Prostate gland (tissue), 2 donors: ENCODE measurements at regions not wholly inside any gene's neighbourhood (a gene's known extent, or its start where the extent isn't known, plus 50 kb on each side); places are given as distances from the start of the nearest gene placed in this dataset.

ENCODE experiments used
- DNase-seq: peaks from one replicate; pipeline ENCODE4 v3.0.0-alpha.2; 2019; ENCODE audit warnings: low spot score
- H3K27ac ChIP-seq, 2 donors: fragments of 200-600 bp; sonication (generic); 2 replicates each; pipeline ENCODE4 v1.5.1; 2017 to 2019
- H3K27me3 ChIP-seq: fragments of 200-600 bp; sonication (generic); replicated peaks from 2 replicates; pipeline ENCODE4 v1.5.1; 2019; ENCODE audit not compliant: insufficient read depth
- H3K36me3 ChIP-seq, 2 donors: fragments of 200-600 bp; sonication (generic); 1 replicate in 1 of 2; 2 replicates in 1 of 2; pipeline versions ENCODE4 v1.5.1 to v1.8.1; 2017 to 2019
- H3K4me1 ChIP-seq: fragments of 200-600 bp; sonication (generic); replicated peaks from 2 replicates; pipeline ENCODE4 v1.5.1; 2019
- H3K4me3 ChIP-seq, 2 donors: fragments of 200-600 bp; sonication (generic); 2 replicates each; pipeline ENCODE4 v1.5.1; 2017 to 2019
- H3K9me3 ChIP-seq: fragments of 200-600 bp; sonication (generic); 2 replicates; pipeline ENCODE4 v1.5.1; 2017
- POLR2A ChIP-seq: fragments of 450-650 bp; IDR thresholded peaks from one replicate; pipeline ENCODE4 v1.6.1; 2016; ENCODE audit warnings: antibody characterized with exemption, mild to moderate bottlenecking
- POLR2AphosphoS5 ChIP-seq: sonication (generic); formaldehyde crosslinking; IDR thresholded peaks from one replicate; pipeline ENCODE4 v1.6.1; 2017; ENCODE audit warnings: antibody characterized with exemption
- WGBS: methylation state at CpG from one replicate; pipeline ENCODE4 v1.1.5; 2018; 5-methylcytosine and 5-hydroxymethylcytosine counted together
- intact Hi-C: fragments of 100-400 bp; cut with DNase I; formaldehyde crosslinking; loops from one replicate; pipeline ENCODE4 v1.14.2; 2022
- TF ChIP-seq, protein P1 (sequence below), 4 experiments: fragments of 200-600 bp in 2 of 4; fragments of 450-650 bp in 2 of 4; sonication (generic) in 2 of 4; IDR thresholded peaks; 1 replicate in 3 of 4; 2 replicates in 1 of 4; pipeline ENCODE4 v1.5.1; 2016 to 2019; ENCODE audit warnings: antibody characterized with exemption in 4 of 4, mild to moderate bottlenecking in 2 of 4, moderate library complexity in 2 of 4

DNA sequence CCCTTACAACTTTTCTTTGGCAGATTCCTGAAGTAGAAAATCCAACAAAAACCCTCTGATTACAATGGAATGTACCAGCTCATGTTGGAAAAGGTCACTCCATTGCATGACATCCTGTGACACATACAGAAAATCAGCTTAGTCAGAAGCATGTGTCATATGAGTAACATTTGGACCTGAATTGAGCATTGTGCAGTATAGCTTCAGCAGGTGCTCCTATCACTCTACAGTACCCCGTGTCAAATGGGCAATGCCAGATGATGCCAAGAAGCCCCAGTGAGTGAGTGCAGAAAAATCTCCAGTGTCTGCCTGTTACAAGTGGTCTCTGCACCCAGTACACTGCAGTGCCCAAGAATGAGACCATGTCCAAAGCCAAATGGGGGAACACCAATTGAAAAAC lies 129.7 kb upstream of the RUNX1 start:
- WGBS, result 95% methylated on average over 1 of the region's 1 CpG
- DNase-seq, result no peak
- Histone ChIP-seq H3K27me3 (no peaks in the 10 kb centered on the region), H3K9me3 (no peaks in the 10 kb centered on the region), H3K4me1 (no peaks in the 10 kb centered on the region), H3K27ac (no peak overlapping the region), H3K4me3 (no peak overlapping the region), H3K36me3 (no peaks in the 10 kb centered on the region)
- no peak for TF ChIP-seq POLR2A
- no peak for TF ChIP-seq POLR2AphosphoS5
- intact Hi-C loops, result no loop called here

DNA sequence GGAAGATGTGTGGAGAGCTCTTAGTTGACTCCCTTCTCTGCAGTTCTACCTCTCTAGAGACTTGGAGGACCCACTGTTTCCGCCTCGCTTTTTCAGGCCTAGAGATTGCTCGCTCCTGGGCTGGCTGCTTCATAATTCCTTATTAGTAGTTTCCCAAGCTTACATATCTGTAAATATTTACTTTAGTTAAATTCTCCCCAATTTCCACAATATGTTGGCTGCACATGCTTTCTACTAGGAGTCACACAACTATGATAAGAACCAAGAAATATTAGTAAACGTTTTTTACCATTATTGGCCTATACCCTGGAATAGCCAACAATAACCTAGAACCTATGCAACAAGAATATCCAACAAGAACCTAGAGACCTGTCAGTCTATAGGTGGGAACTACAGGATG lies 129.0 kb upstream of the RUNX1 start:
- 91% methylated on average over 4 of the region's 4 CpGs for WGBS
- TF ChIP-seq POLR2AphosphoS5 (no peak), POLR2A (no peak)
- TF ChIP-seq, protein P1, sequence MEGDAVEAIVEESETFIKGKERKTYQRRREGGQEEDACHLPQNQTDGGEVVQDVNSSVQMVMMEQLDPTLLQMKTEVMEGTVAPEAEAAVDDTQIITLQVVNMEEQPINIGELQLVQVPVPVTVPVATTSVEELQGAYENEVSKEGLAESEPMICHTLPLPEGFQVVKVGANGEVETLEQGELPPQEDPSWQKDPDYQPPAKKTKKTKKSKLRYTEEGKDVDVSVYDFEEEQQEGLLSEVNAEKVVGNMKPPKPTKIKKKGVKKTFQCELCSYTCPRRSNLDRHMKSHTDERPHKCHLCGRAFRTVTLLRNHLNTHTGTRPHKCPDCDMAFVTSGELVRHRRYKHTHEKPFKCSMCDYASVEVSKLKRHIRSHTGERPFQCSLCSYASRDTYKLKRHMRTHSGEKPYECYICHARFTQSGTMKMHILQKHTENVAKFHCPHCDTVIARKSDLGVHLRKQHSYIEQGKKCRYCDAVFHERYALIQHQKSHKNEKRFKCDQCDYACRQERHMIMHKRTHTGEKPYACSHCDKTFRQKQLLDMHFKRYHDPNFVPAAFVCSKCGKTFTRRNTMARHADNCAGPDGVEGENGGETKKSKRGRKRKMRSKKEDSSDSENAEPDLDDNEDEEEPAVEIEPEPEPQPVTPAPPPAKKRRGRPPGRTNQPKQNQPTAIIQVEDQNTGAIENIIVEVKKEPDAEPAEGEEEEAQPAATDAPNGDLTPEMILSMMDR (IDR thresholded peaks at IDR 0.05), result no peak
- intact Hi-C loops, result no loop called here

DNA sequence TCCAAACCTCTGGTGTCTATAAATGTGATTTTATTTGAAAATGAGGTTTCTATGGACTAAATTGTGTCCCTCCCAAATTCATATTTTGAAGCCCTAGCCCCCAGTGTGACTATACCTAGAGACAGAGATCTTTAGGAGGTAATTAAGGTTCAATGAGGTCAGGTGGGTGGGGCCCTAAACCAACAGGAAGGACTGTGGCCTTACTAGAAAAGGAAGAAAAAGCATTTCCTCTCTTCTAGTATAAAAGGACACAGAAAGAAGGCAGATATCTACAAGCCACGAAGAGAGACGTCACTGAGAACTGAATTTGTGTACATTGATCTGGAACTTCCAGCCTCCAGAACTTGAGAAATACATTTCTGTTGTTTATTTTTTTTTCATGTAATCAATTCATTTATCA lies 123.1 kb upstream of the RUNX1 start:
- H3K4me3 ChIP-seq, result no peak overlapping the region
- no peaks in the 10 kb centered on the region for H3K36me3 ChIP-seq
- WGBS, result 78% methylated on average over 2 of the region's 2 CpGs
- H3K27me3 ChIP-seq, result no peaks in the 10 kb centered on the region
- intact Hi-C loops, result no loop called here
- H3K4me1 ChIP-seq, result no peaks in the 10 kb centered on the region
- no peak overlapping the region for H3K27ac ChIP-seq
- H3K9me3 ChIP-seq, result no peaks in the 10 kb centered on the region
- DNase-seq, result no peak
- TF ChIP-seq POLR2A (no peak), POLR2AphosphoS5 (no peak)
- TF ChIP-seq, protein P1 (IDR thresholded peaks at IDR 0.05), result no peak

More for the DNA sequence above, 129.0 kb upstream of the RUNX1 start:
- Histone ChIP-seq H3K4me3 (no peak overlapping the region), H3K4me1 (no peaks in the 10 kb centered on the region), H3K36me3 (no peaks in the 10 kb centered on the region), H3K27ac (no peak overlapping the region), H3K27me3 (no peaks in the 10 kb centered on the region), H3K9me3 (no peaks in the 10 kb centered on the region)
- no peak for DNase-seq

DNA sequence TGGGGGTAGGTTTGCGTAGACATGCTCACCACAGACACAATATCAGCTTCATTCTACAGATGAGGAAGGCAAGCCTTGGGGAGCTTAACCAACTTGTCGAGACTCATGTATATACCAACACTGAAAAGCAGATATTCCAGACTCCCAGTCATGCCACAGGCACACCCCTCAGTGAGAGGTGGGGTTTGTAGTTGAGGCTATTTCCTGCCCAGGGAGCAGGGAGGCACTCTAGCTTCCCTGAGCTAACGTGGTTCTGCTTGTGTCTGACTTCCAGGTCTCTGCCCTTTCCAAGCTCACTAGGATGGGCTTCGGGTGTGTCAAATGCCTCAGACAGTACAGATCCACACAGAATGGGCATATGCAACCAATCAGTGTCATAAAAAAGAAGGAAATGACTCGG lies 122.3 kb upstream of the RUNX1 start:
- no peak for DNase-seq
- 82% methylated on average over 5 of the region's 5 CpGs for WGBS
- no peak overlapping the region for H3K27ac ChIP-seq
- no peak overlapping the region for H3K4me3 ChIP-seq
- H3K4me1 ChIP-seq, result no peaks in the 10 kb centered on the region
- H3K27me3 ChIP-seq, result no peaks in the 10 kb centered on the region
- no peaks in the 10 kb centered on the region for H3K9me3 ChIP-seq
- H3K36me3 ChIP-seq, result no peaks in the 10 kb centered on the region
- TF ChIP-seq POLR2AphosphoS5 (no peak), POLR2A (no peak)
- TF ChIP-seq, protein P1 (IDR thresholded peaks at IDR 0.05), result no peak
- intact Hi-C loops, result no loop called here

DNA sequence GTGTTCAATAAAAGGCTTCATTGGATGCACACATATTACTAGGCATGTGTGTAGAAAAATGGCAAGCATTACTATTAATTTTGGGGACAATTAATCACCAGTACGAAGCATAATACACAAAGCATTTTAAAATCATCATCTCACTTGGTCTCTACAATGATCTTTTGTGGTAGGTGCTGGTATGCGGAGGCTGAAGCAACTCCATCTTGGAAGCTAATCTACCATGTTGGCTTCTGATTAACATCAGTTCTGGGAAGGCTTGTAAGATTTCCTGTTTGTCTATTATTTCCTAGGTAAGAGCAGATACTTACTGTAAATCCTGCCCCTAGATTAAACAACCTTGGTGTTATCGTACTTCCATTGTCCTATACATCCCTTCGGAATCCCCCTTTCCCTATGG lies 121.7 kb upstream of the RUNX1 start:
- H3K4me1 ChIP-seq, result no peaks in the 10 kb centered on the region
- DNase-seq, result no peak
- 95% methylated on average over 4 of the region's 4 CpGs for WGBS
- no peak overlapping the region for H3K27ac ChIP-seq
- no peaks in the 10 kb centered on the region for H3K27me3 ChIP-seq
- TF ChIP-seq, protein P1 (IDR thresholded peaks at IDR 0.05), result no peak
- TF ChIP-seq POLR2A (no peak), POLR2AphosphoS5 (no peak)
- H3K4me3 ChIP-seq, result no peak overlapping the region
- H3K36me3 ChIP-seq, result no peaks in the 10 kb centered on the region
- H3K9me3 ChIP-seq, result no peaks in the 10 kb centered on the region
- intact Hi-C loops, result no loop called here
